GM23338 (cell line): ENCODE measurements at regions not wholly inside any gene's neighbourhood (a gene's known extent, or its start where the extent isn't known, plus 50 kb on each side); places are given as distances from the start of the nearest gene placed in this dataset.

Experiments used
- ATAC-seq: fragments of 200-7000 bp; cut with Tn5 transposase; 3 replicates; pipeline ENCODE4 v1.9.1; 2020
- DNase-seq: peaks from one replicate; pipeline ENCODE4 v3.0.0-alpha.2; 2015; ENCODE audit warnings: low spot score
- H2AFZ ChIP-seq: fragments of 200-600 bp; sonication (generic); 2 replicates; pipeline ENCODE4 v1.8.0; 2016; ENCODE audit warnings: antibody characterized with exemption, mild to moderate bottlenecking, moderate library complexity
- H3F3A ChIP-seq: fragments of 200-600 bp; sonication (generic); replicated peaks from 2 replicates; pipeline ENCODE4 v1.8.0; 2017; ENCODE audit warnings: antibody characterized with exemption, mixed run types, low read depth
- H3K27ac ChIP-seq: fragments of 200-600 bp; sonication (generic); 2 replicates; pipeline ENCODE4 v1.6.1; 2016; ENCODE audit warnings: low read depth
- H3K27me3 ChIP-seq: fragments of 200-600 bp; sonication (generic); 2 replicates; pipeline ENCODE4 v1.8.0; 2016; ENCODE audit warnings: mild to moderate bottlenecking, mixed run types, moderate library complexity; ENCODE audit not compliant: insufficient read depth
- H3K36me3 ChIP-seq: fragments of 200-600 bp; sonication (generic); 2 replicates; pipeline ENCODE4 v1.8.0; 2016; ENCODE audit warnings: mild to moderate bottlenecking; ENCODE audit not compliant: insufficient read depth
- H3K4me1 ChIP-seq: fragments of 200-600 bp; sonication (generic); 2 replicates; pipeline ENCODE4 v1.8.0; 2016; ENCODE audit warnings: mild to moderate bottlenecking, moderate library complexity; ENCODE audit not compliant: insufficient read depth
- H3K4me2 ChIP-seq: fragments of 200-600 bp; sonication (generic); 2 replicates; pipeline ENCODE4 v1.7.1; 2017; ENCODE audit warnings: mixed run types
- H3K4me3 ChIP-seq: fragments of 200-600 bp; sonication (generic); 2 replicates; pipeline ENCODE4 v1.6.1; 2016; ENCODE audit warnings: mixed run types
- H3K79me2 ChIP-seq: fragments of 200-600 bp; sonication (generic); replicated peaks from 2 replicates; pipeline ENCODE4 v1.8.0; 2017; ENCODE audit warnings: mild to moderate bottlenecking; ENCODE audit not compliant: insufficient read depth
- H3K9me2 ChIP-seq: fragments of 200-600 bp; sonication (generic); 2 replicates; pipeline ENCODE4 v1.8.0; 2017; ENCODE audit not compliant: insufficient read depth
- H4K20me1 ChIP-seq: fragments of 200-600 bp; sonication (generic); replicated peaks from 2 replicates; pipeline ENCODE4 v1.8.0; 2017; ENCODE audit warnings: mild to moderate bottlenecking; ENCODE audit not compliant: insufficient read depth
- H3K27ac Mint-ChIP-seq: 2 replicates; pipeline ENCODE4 v1.8.0; 2020; ENCODE audit warnings: inconsistent platforms, mild to moderate bottlenecking, moderate library complexity, mixed read lengths
- H3K27me3 Mint-ChIP-seq: 3 replicates; pipeline ENCODE4 v1.8.0; 2022; ENCODE audit warnings: low read depth, mild to moderate bottlenecking, moderate library complexity, mixed read lengths, inconsistent platforms; ENCODE audit not compliant: insufficient read depth, poor library complexity
- H3K36me3 Mint-ChIP-seq: 3 replicates; pipeline ENCODE4 v1.8.0; 2021; ENCODE audit warnings: low read depth, mild to moderate bottlenecking, inconsistent platforms, moderate library complexity, mixed read lengths
- H3K4me1 Mint-ChIP-seq: 3 replicates; pipeline ENCODE4 v1.8.0; 2020; ENCODE audit warnings: mild to moderate bottlenecking, inconsistent platforms, mixed read lengths
- H3K4me3 Mint-ChIP-seq: 3 replicates; pipeline ENCODE4 v1.8.0; 2021; ENCODE audit warnings: moderate library complexity, mild to moderate bottlenecking, inconsistent platforms, mixed read lengths
- H3K9me3 Mint-ChIP-seq: 3 replicates; pipeline ENCODE4 v1.8.0; 2020; ENCODE audit warnings: moderate library complexity, mild to moderate bottlenecking, inconsistent platforms, mixed read lengths
- CREB1 ChIP-seq: fragments of 250-450 bp; sonication (Bioruptor Pico); IDR thresholded peaks from 2 replicates; pipeline ENCODE4 v1.5.0; 2020; ENCODE audit warnings: low read depth, mild to moderate bottlenecking, moderate library complexity
- ETS1 ChIP-seq: IDR thresholded peaks from 2 replicates; pipeline ENCODE4 v1.6.1; 2016; ENCODE audit warnings: antibody characterized with exemption
- JUNB ChIP-seq: IDR thresholded peaks from one replicate; pipeline ENCODE4 v1.6.1; 2016; ENCODE audit warnings: antibody characterized with exemption; ENCODE audit not compliant: unreplicated experiment
- NANOG ChIP-seq: IDR thresholded peaks from 2 replicates; pipeline ENCODE4 v1.6.1; 2016; ENCODE audit warnings: antibody characterized with exemption, borderline replicate concordance
- POLR2AphosphoS5 ChIP-seq: IDR thresholded peaks from 2 replicates; pipeline ENCODE4 v1.6.1; 2016; ENCODE audit warnings: antibody characterized with exemption, low read depth
- REST ChIP-seq: IDR thresholded peaks from one replicate; pipeline ENCODE4 v1.6.1; 2018; ENCODE audit warnings: antibody characterized with exemption; ENCODE audit not compliant: unreplicated experiment

- TF ChIP-seq REST: no peak
- no peak for TF ChIP-seq POLR2AphosphoS5
- no peak for TF ChIP-seq CREB1
Measured at GRCh38 chr11:122424636-122425035, 230.9 kb upstream of the UBASH3B start (continued).

- Histone ChIP-seq H3K4me1 (peaks cover 9% of the 10 kb centered on the region; the same call in 1 of the 2 replicates), H3K9me2 (no peaks in the 10 kb centered on the region), H3K36me3 (no peaks in the 10 kb centered on the region), H3F3A (no peaks in the 10 kb centered on the region), H4K20me1 (no peaks in the 10 kb centered on the region), H3K79me2 (no peaks in the 10 kb centered on the region), H3K27me3 (no peaks in the 10 kb centered on the region), H3K27ac (no peak overlapping the region), H3K4me3 (no peak overlapping the region), H3K4me2 (no peak overlapping the region), H2AFZ (no peak overlapping the region)
- H3K27me3 Mint-ChIP-seq: no peaks in the 10 kb centered on the region
- H3K9me3 Mint-ChIP-seq: no peaks in the 10 kb centered on the region
- no peak for DNase-seq
- no peaks in the 10 kb centered on the region for H3K36me3 Mint-ChIP-seq
- H3K4me3 Mint-ChIP-seq: no peak overlapping the region
- no peak for TF ChIP-seq JUNB
- TF ChIP-seq REST: no peak
- no peak for ATAC-seq
- H3K4me1 Mint-ChIP-seq: peaks cover 29% of the 10 kb centered on the region
- H3K27ac Mint-ChIP-seq: no peak overlapping the region
Measured at GRCh38 chr11:122423886-122424285, 231.6 kb upstream of the UBASH3B start.

GRCh38 chr11:122423273-122423672 lies 232.2 kb upstream of the UBASH3B start:
- ATAC-seq: no peak
- peaks cover 9% of the 10 kb centered on the region; the same call in 1 of the 2 replicates for H3K4me1 ChIP-seq

More at GRCh38 chr11:122423273-122423672, 232.2 kb upstream of the UBASH3B start:
- Histone ChIP-seq H3K27ac (no peak overlapping the region), H3K27me3 (no peaks in the 10 kb centered on the region), H4K20me1 (no peaks in the 10 kb centered on the region), H3K9me2 (no peaks in the 10 kb centered on the region), H2AFZ (no peak overlapping the region), H3K4me2 (no peak overlapping the region), H3F3A (no peaks in the 10 kb centered on the region), H3K4me3 (no peak overlapping the region), H3K36me3 (no peaks in the 10 kb centered on the region), H3K79me2 (no peaks in the 10 kb centered on the region)
- Mint-ChIP-seq H3K27ac (no peak overlapping the region), H3K27me3 (no peaks in the 10 kb centered on the region), H3K9me3 (no peaks in the 10 kb centered on the region), H3K4me3 (no peak overlapping the region), H3K4me1 (peaks cover 29% of the 10 kb centered on the region), H3K36me3 (no peaks in the 10 kb centered on the region)
- no peak for DNase-seq
- TF ChIP-seq POLR2AphosphoS5 (no peak), NANOG (no peak), JUNB (no peak), ETS1 (no peak)
